GM12878 (cell line): ENCODE measurements at regions not wholly inside any gene's neighbourhood (a gene's known extent, or its start where the extent isn't known, plus 50 kb on each side); places are given as distances from the start of the nearest gene placed in this dataset.

Source experiments
- ATAC-seq: fragments of 200-7000 bp; cut with Tn5 transposase; 3 replicates; pipeline ENCODE4 v1.9.1; 2020; ENCODE audit warnings: mild to moderate bottlenecking, moderate library complexity
- BruUV-seq: library from RNA; stranded (reverse); fragments of 400-500 nt; replicated peaks from 2 replicates; lab custom pipeline; 2021; lab: Mats Ljungman, UMichigan
- CTCF ChIA-PET: fragments of 300-600 bp; sonication (Branson Sonifier 250); formaldehyde crosslinking; extraction: SDS; loops from one replicate; lab custom pipeline; 2021; ENCODE audit warnings: inconsistent platforms; lab: Yijun Ruan, JAX
- POLR2A ChIA-PET: fragments of 350-600 bp; formaldehyde crosslinking; extraction: SDS; loops from one replicate; lab custom pipeline; 2021; ENCODE audit warnings: inconsistent platforms; lab: Charles Lee
- RAD21 ChIA-PET: fragments of 300-600 bp; sonication (Branson Sonifier 250); formaldehyde crosslinking; loops from one replicate; lab custom pipeline; 2023; ENCODE audit warnings: antibody characterized with exemption; ENCODE audit not compliant: unreplicated experiment; lab: Charles Lee
- SMC1A ChIA-PET: fragments of 300-600 bp; sonication (Branson Sonifier 250); formaldehyde crosslinking; loops from one replicate; lab custom pipeline; 2023; ENCODE audit not compliant: unreplicated experiment, uncharacterized antibody; lab: Charles Lee
- DNase-seq: peaks from one replicate; pipeline ENCODE4 v3.0.0-alpha.2; 2011; ENCODE audit warnings: low read depth, low spot score
- FAIRE-seq: peaks from 3 replicates; lab custom pipeline; 2011; peaks lifted over from hg19 to GRCh38; lab: Jason Lieb, UNC
- H2AFZ ChIP-seq: 2 replicates; pipeline ENCODE4 v1.6.0; 2011; ENCODE audit warnings: low read depth, low read length, control low read depth; ENCODE audit not compliant: control insufficient read depth
- H3K27ac ChIP-seq: 2 replicates; pipeline ENCODE4 v1.5.1; 2011; ENCODE audit warnings: control low read depth; ENCODE audit not compliant: control insufficient read depth, insufficient read depth
- H3K27me3 ChIP-seq, 2 experiments: replicated peaks in 1 of 2; 2 replicates each; pipeline versions ENCODE4 v1.6.0 to v1.6.1; 2011; ENCODE audit warnings: low read length in 1 of 2; ENCODE audit not compliant: control insufficient read depth in 2 of 2, insufficient read depth in 2 of 2
- H3K36me3 ChIP-seq, 2 experiments: 2 replicates each; pipeline ENCODE4 v1.5.1; 2011; ENCODE audit warnings: low read length in 1 of 2; ENCODE audit not compliant: control insufficient read depth in 2 of 2, insufficient read depth in 2 of 2
- H3K4me1 ChIP-seq: 2 replicates; pipeline ENCODE4 v1.6.1; 2011; ENCODE audit warnings: mild to moderate bottlenecking, low read length, moderate library complexity, mixed read lengths; ENCODE audit not compliant: control insufficient read depth, insufficient read depth
- H3K4me2 ChIP-seq: 2 replicates; pipeline ENCODE4 v1.6.0; 2011; ENCODE audit warnings: control low read depth; ENCODE audit not compliant: control insufficient read depth, insufficient read depth
- H3K4me3 ChIP-seq: fragments of 200-600 bp; sonication (generic); 2 replicates; pipeline ENCODE4 v1.5.1; 2016
- H3K79me2 ChIP-seq: 2 replicates; pipeline ENCODE4 v1.6.0; 2011; ENCODE audit warnings: low read length; ENCODE audit not compliant: control insufficient read depth, insufficient read depth
- H3K9ac ChIP-seq: 2 replicates; pipeline ENCODE4 v1.8.0; 2011; ENCODE audit warnings: low read length, control low read depth, mixed read lengths; ENCODE audit not compliant: control insufficient read depth, insufficient read depth
- H3K9me3 ChIP-seq: replicated peaks from 3 replicates; pipeline ENCODE4 v1.5.1; 2011; ENCODE audit warnings: mild to moderate bottlenecking, low read length; ENCODE audit not compliant: control insufficient read depth, insufficient read depth
- H4K20me1 ChIP-seq: 2 replicates; pipeline ENCODE4 v1.6.0; 2011; ENCODE audit not compliant: control insufficient read depth, insufficient read depth
- BMI1 ChIP-seq: fragments of 450-650 bp; IDR thresholded peaks from 2 replicates; pipeline ENCODE4 v1.6.1; 2016; ENCODE audit warnings: mild to moderate bottlenecking, moderate library complexity, borderline replicate concordance
- KLF5 ChIP-seq: fragments of 450-650 bp; IDR thresholded peaks from 2 replicates; pipeline ENCODE4 v1.6.1; 2014; ENCODE audit warnings: mild to moderate bottlenecking; ENCODE audit not compliant: partially characterized antibody
- NBN ChIP-seq: fragments of 450-650 bp; IDR thresholded peaks from 2 replicates; pipeline ENCODE4 v1.6.1; 2016
- NFYB ChIP-seq: IDR thresholded peaks from 2 replicates; pipeline ENCODE4 v1.6.1; 2011; ENCODE audit warnings: low read depth, mild to moderate bottlenecking, low read length, improper control_type of control experiment, moderate library complexity; ENCODE audit not compliant: insufficient read depth
- PAX5 ChIP-seq: IDR thresholded peaks from 2 replicates; pipeline ENCODE4 v1.6.1; 2011; ENCODE audit warnings: low read depth, low read length, borderline replicate concordance
- SIN3A ChIP-seq: IDR thresholded peaks from 2 replicates; pipeline ENCODE4 v1.6.1; 2012; ENCODE audit warnings: low read depth, low read length, improper control_type of control experiment
- SMAD1 ChIP-seq: fragments of 450-650 bp; IDR thresholded peaks from 2 replicates; pipeline ENCODE4 v1.6.1; 2018; ENCODE audit warnings: mild to moderate bottlenecking, low read depth; ENCODE audit not compliant: partially characterized antibody
- SMARCA5 ChIP-seq: fragments of 450-650 bp; IDR thresholded peaks from 2 replicates; pipeline ENCODE4 v1.6.1; 2017; ENCODE audit warnings: mild to moderate bottlenecking
- YBX1 ChIP-seq: fragments of 450-650 bp; IDR thresholded peaks from 2 replicates; pipeline ENCODE4 v1.6.1; 2016; ENCODE audit warnings: antibody characterized with exemption
- ZBED1 ChIP-seq: IDR thresholded peaks from 2 replicates; pipeline ENCODE4 v1.6.1; 2016; ENCODE audit warnings: borderline replicate concordance
- ZBTB11 ChIP-seq: fragments of 450-650 bp; formaldehyde crosslinking; IDR thresholded peaks from 2 replicates; pipeline ENCODE4 v1.5.0; 2022; ENCODE audit warnings: mild to moderate bottlenecking, missing genetic modification characterization
- ZBTB33 ChIP-seq: fragments of 450-650 bp; IDR thresholded peaks from 2 replicates; pipeline ENCODE4 v1.6.1; 2017; ENCODE audit warnings: mild to moderate bottlenecking
- ZNF217 ChIP-seq: fragments of 450-650 bp; IDR thresholded peaks from 2 replicates; pipeline ENCODE4 v1.6.1; 2017; ENCODE audit warnings: antibody characterized with exemption, mild to moderate bottlenecking
- in situ Hi-C: fragments of 300-500 bp; cut with MboI; formaldehyde crosslinking; loops from 9 replicates; pipeline ENCODE4 v1.14.3; 2018; ENCODE audit warnings: mixed read lengths
- intact Hi-C: fragments of 100-400 bp; cut with micrococcal nuclease; formaldehyde crosslinking; loops from one replicate; pipeline ENCODE4 v1.14.2; 2022; ENCODE audit not compliant: unreplicated experiment
- TF ChIP-seq, protein P1 (sequence below): fragments of 450-650 bp; IDR thresholded peaks from 2 replicates; pipeline ENCODE4 v1.6.1; 2017; ENCODE audit warnings: low read depth, mild to moderate bottlenecking, moderate library complexity

DNA sequence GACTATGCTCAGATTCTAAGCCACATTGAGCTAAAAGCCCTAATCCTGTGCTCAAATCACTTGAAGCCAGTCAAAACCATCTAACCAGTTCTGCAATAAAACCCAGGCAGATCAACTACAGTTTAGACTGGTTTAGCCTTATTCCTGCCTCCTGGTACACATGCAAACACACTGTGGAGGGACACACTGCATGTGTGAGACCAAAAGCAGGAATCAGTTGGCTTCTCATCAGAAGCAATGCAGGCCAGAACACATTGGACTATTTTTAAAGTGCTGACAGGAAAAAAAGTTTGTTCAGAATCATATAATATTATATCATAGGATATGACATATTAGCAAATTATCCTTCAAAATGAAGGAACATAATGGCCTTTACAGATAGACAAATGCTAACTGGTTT, 52.5 kb upstream of the NT5C1B start:
- H3K27me3 ChIP-seq = no peaks in the 10 kb centered on the region
- FAIRE-seq = no peak
- H3K79me2 ChIP-seq = no peaks in the 10 kb centered on the region
- no peak overlapping the region for H3K4me2 ChIP-seq
- no peaks in the 10 kb centered on the region for H4K20me1 ChIP-seq
- no peaks in the 10 kb centered on the region for H3K4me1 ChIP-seq
- no peaks in the 10 kb centered on the region for H3K9me3 ChIP-seq
- H2AFZ ChIP-seq = no peak overlapping the region
- CTCF ChIA-PET = no interaction called here
- TF ChIP-seq SMARCA5 = no peak
- TF ChIP-seq ZBTB33 = no peak
- no peak for TF ChIP-seq SIN3A
- TF ChIP-seq, protein P1, sequence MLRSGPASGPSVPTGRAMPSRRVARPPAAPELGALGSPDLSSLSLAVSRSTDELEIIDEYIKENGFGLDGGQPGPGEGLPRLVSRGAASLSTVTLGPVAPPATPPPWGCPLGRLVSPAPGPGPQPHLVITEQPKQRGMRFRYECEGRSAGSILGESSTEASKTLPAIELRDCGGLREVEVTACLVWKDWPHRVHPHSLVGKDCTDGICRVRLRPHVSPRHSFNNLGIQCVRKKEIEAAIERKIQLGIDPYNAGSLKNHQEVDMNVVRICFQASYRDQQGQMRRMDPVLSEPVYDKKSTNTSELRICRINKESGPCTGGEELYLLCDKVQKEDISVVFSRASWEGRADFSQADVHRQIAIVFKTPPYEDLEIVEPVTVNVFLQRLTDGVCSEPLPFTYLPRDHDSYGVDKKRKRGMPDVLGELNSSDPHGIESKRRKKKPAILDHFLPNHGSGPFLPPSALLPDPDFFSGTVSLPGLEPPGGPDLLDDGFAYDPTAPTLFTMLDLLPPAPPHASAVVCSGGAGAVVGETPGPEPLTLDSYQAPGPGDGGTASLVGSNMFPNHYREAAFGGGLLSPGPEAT = no peak
- TF ChIP-seq NBN = no peak
- TF ChIP-seq NFYB = no peak
- TF ChIP-seq ZNF217 = no peak
- no peak for TF ChIP-seq ZBED1
- TF ChIP-seq ZBTB11 (CRISPR knock-in tag) = no peak
- no peak for TF ChIP-seq YBX1
- no peak for TF ChIP-seq SMAD1
- TF ChIP-seq BMI1 = no peak
- no peak for TF ChIP-seq KLF5
- TF ChIP-seq PAX5 = no peak
- TF ChIP-seq, all 136 proteins: peak for 0
- in situ Hi-C loops = no loop called here
- intact Hi-C loops = no loop called here
- ChIA-PET RAD21 (no interaction called here), SMC1A (no interaction called here), POLR2A (no interaction called here)
- no peak for DNase-seq
- no TSS peak for BruUV-seq
- Histone ChIP-seq H3K4me3 (no peak overlapping the region), H3K27ac (no peak overlapping the region), H3K9ac (no peak overlapping the region), H3K36me3 (no peaks in the 10 kb centered on the region)
- ATAC-seq = no peak
